IMR-90 (cell line): ENCODE measurements at regions not wholly inside any gene's neighbourhood (a gene's known extent, or its start where the extent isn't known, plus 50 kb on each side); places are given as distances from the start of the nearest gene placed in this dataset.

Source experiments
- ATAC-seq: fragments of 200-7000 bp; cut with Tn5 transposase; 2 replicates; pipeline ENCODE4 v1.9.1; 2020; ENCODE audit warnings: low read depth, mild to moderate bottlenecking, moderate library complexity
- BruUV-seq: library from RNA; stranded (reverse); fragments of 400-500 nt; replicated peaks from 2 replicates; lab custom pipeline; 2021; lab: Mats Ljungman, UMichigan
- CTCF ChIA-PET: fragments of 300-600 bp; formaldehyde crosslinking; extraction: SDS; loops from one replicate; lab custom pipeline; 2021; ENCODE audit warnings: antibody characterized with exemption; lab: Yijun Ruan, JAX
- POLR2A ChIA-PET: fragments of 300-600 bp; sonication (Branson Sonifier 250); formaldehyde crosslinking; loops from one replicate; lab custom pipeline; 2022; ENCODE audit warnings: antibody characterized with exemption; ENCODE audit not compliant: unreplicated experiment; lab: Charles Lee
- DNase-seq: peaks from one replicate; pipeline ENCODE4 v3.0.0; 2013
- H2AFZ ChIP-seq: replicated peaks from 2 replicates; pipeline ENCODE3; 2013; ENCODE audit warnings: low read length, mild to moderate bottlenecking; ENCODE audit not compliant: poor library complexity
- H2AK5ac ChIP-seq: 2 replicates; pipeline ENCODE4 v1.6.1; 2013; ENCODE audit warnings: low read depth, low read length, inconsistent platforms
- H2AK9ac ChIP-seq: replicated peaks from 2 replicates; pipeline ENCODE3; 2013; ENCODE audit warnings: mild to moderate bottlenecking, low read depth, low read length, moderate library complexity; ENCODE audit not compliant: poor library complexity
- H2BK120ac ChIP-seq: 2 replicates; pipeline ENCODE4 v1.6.1; 2013; ENCODE audit warnings: low read depth, low read length, inconsistent platforms
- H2BK15ac ChIP-seq: 3 replicates; pipeline ENCODE4 v1.6.1; 2013; ENCODE audit warnings: low read depth, low read length, inconsistent platforms
- H2BK20ac ChIP-seq: 2 replicates; pipeline ENCODE4 v1.6.1; 2013; ENCODE audit warnings: low read depth, mild to moderate bottlenecking, inconsistent platforms, low read length, moderate library complexity
- H2BK5ac ChIP-seq: 2 replicates; pipeline ENCODE4 v1.6.1; 2013; ENCODE audit warnings: mild to moderate bottlenecking, low read depth, low read length, inconsistent platforms; ENCODE audit not compliant: poor library complexity, severe bottlenecking
- H3K14ac ChIP-seq: replicated peaks from 2 replicates; pipeline ENCODE4 v1.6.1; 2013; ENCODE audit warnings: low read depth, low read length, inconsistent platforms
- H3K18ac ChIP-seq: 2 replicates; pipeline ENCODE4 v1.6.1; 2013; ENCODE audit warnings: low read depth, low read length, control low read depth
- H3K23ac ChIP-seq: 2 replicates; pipeline ENCODE4 v1.6.1; 2013; ENCODE audit warnings: low read depth, low read length, inconsistent platforms
- H3K27ac ChIP-seq: 2 replicates; pipeline ENCODE4 v1.5.1; 2013; ENCODE audit warnings: mild to moderate bottlenecking, control low read depth, low read length; ENCODE audit not compliant: insufficient read depth
- H3K27me3 ChIP-seq: 2 replicates; pipeline ENCODE4 v1.6.1; 2013; ENCODE audit warnings: low read length; ENCODE audit not compliant: control insufficient read depth, insufficient read depth
- H3K36me3 ChIP-seq: 2 replicates; pipeline ENCODE4 v1.6.1; 2013; ENCODE audit warnings: low read length, mixed read lengths; ENCODE audit not compliant: control insufficient read depth, insufficient read depth
- H3K4ac ChIP-seq: 2 replicates; pipeline ENCODE4 v1.6.1; 2013; ENCODE audit warnings: low read depth, low read length, inconsistent platforms
- H3K4me1 ChIP-seq: 2 replicates; pipeline ENCODE4 v1.6.1; 2013; ENCODE audit warnings: low read length, mixed read lengths; ENCODE audit not compliant: control insufficient read depth, insufficient read depth
- H3K4me2 ChIP-seq: 2 replicates; pipeline ENCODE4 v1.6.1; 2013; ENCODE audit warnings: low read depth, mild to moderate bottlenecking, control low read depth, low read length, moderate library complexity
- H3K4me3 ChIP-seq: 2 replicates; pipeline ENCODE4 v1.5.1; 2013; ENCODE audit warnings: low read depth, mild to moderate bottlenecking, control low read depth, low read length, moderate library complexity; ENCODE audit not compliant: insufficient read depth
- H3K56ac ChIP-seq: 2 replicates; pipeline ENCODE4 v1.6.1; 2013; ENCODE audit warnings: low read length, inconsistent platforms; ENCODE audit not compliant: insufficient read depth; ENCODE audit errors: extremely low read depth
- H3K79me1 ChIP-seq, 2 experiments: 2 replicates each; pipeline ENCODE4 v1.6.1; 2013; ENCODE audit warnings: low read length in 2 of 2, inconsistent platforms in 1 of 2, low read depth in 1 of 2
- H3K9ac ChIP-seq: 2 replicates; pipeline ENCODE4 v1.6.1; 2013; ENCODE audit warnings: low read depth, low read length, control low read depth
- H3K9me1 ChIP-seq: 2 replicates; pipeline ENCODE4 v1.6.1; 2013; ENCODE audit warnings: low read length, inconsistent platforms; ENCODE audit not compliant: insufficient read depth
- H3K9me3 ChIP-seq: 2 replicates; pipeline ENCODE4 v1.6.1; 2013; ENCODE audit warnings: low read length; ENCODE audit not compliant: control insufficient read depth, insufficient read depth
- H4K20me1 ChIP-seq: 2 replicates; pipeline ENCODE4 v1.6.1; 2013; ENCODE audit warnings: low read length, inconsistent platforms; ENCODE audit not compliant: insufficient read depth
- H4K5ac ChIP-seq: 2 replicates; pipeline ENCODE4 v1.6.1; 2013; ENCODE audit warnings: mild to moderate bottlenecking, low read depth, low read length, control low read depth
- H4K8ac ChIP-seq, 2 experiments: 2 replicates each; pipeline ENCODE4 v1.6.1; 2013; ENCODE audit warnings: low read depth in 2 of 2, low read length in 2 of 2, control low read depth in 1 of 2, inconsistent platforms in 1 of 2
- H4K91ac ChIP-seq: 2 replicates; pipeline ENCODE4 v1.6.1; 2013; ENCODE audit warnings: low read depth, low read length, inconsistent platforms; ENCODE audit not compliant: insufficient read depth
- BHLHE40 ChIP-seq: fragments of 150-350 bp; IDR thresholded peaks from 2 replicates; pipeline ENCODE4 v1.6.1; 2016; ENCODE audit warnings: mild to moderate bottlenecking, low read depth, low read length
- CEBPB ChIP-seq: IDR thresholded peaks from 2 replicates; pipeline ENCODE4 v1.6.1; 2012; ENCODE audit warnings: low read depth, low read length, improper control_type of control experiment
- CHD1 ChIP-seq: IDR thresholded peaks from 2 replicates; pipeline ENCODE4 v1.6.1; 2012; ENCODE audit warnings: low read depth, low read length, improper control_type of control experiment
- CTCF ChIP-seq: conservative IDR thresholded peaks from 2 replicates; pipeline ENCODE4 v1.5.1; 2012; ENCODE audit warnings: mild to moderate bottlenecking, low read depth, low read length, improper control_type of control experiment
- FOS ChIP-seq: fragments of 150-350 bp; IDR thresholded peaks from 2 replicates; pipeline ENCODE4 v1.6.1; 2016; ENCODE audit warnings: low read depth, low read length
- MAFK ChIP-seq: IDR thresholded peaks from 2 replicates; pipeline ENCODE4 v1.6.1; 2012; ENCODE audit warnings: low read depth, low read length, improper control_type of control experiment
- MAZ ChIP-seq: IDR thresholded peaks from 2 replicates; pipeline ENCODE4 v1.6.1; 2012; ENCODE audit warnings: low read depth, mild to moderate bottlenecking, low read length, improper control_type of control experiment, moderate library complexity, borderline replicate concordance
- MXI1 ChIP-seq: IDR thresholded peaks from 2 replicates; pipeline ENCODE4 v1.6.1; 2012; ENCODE audit warnings: low read depth, mild to moderate bottlenecking, low read length, moderate library complexity, borderline replicate concordance
- NFE2L2 ChIP-seq: fragments of 150-350 bp; IDR thresholded peaks from 2 replicates; pipeline ENCODE4 v1.6.1; 2016; ENCODE audit warnings: low read depth, mild to moderate bottlenecking, low read length
- POLR2A ChIP-seq: IDR thresholded peaks from 2 replicates; pipeline ENCODE4 v1.6.1; 2012; ENCODE audit warnings: mild to moderate bottlenecking, low read depth, low read length
- RAD21 ChIP-seq: IDR thresholded peaks from 2 replicates; pipeline ENCODE4 v1.6.1; 2012; ENCODE audit warnings: low read length, improper control_type of control experiment
- RCOR1 ChIP-seq: IDR thresholded peaks from 2 replicates; pipeline ENCODE4 v1.6.1; 2012; ENCODE audit warnings: mild to moderate bottlenecking, low read length, improper control_type of control experiment; ENCODE audit not compliant: insufficient replicate concordance
- RFX5 ChIP-seq: IDR thresholded peaks from 2 replicates; pipeline ENCODE4 v1.8.0; 2012; ENCODE audit warnings: low read depth, mild to moderate bottlenecking, low read length, moderate library complexity
- SMC3 ChIP-seq: fragments of 150-350 bp; IDR thresholded peaks from 2 replicates; pipeline ENCODE4 v1.6.1; 2016; ENCODE audit warnings: low read depth, mild to moderate bottlenecking, antibody characterized with exemption, low read length, moderate library complexity
- USF2 ChIP-seq: fragments of 150-350 bp; IDR thresholded peaks from 2 replicates; pipeline ENCODE4 v1.6.1; 2017; ENCODE audit warnings: mild to moderate bottlenecking, antibody characterized with exemption, low read length, low read depth
- WGBS, 2 experiments: methylation state at CpG; one replicate each; pipeline versions ENCODE4 v1.1.5 to v1.1.7; 2013; ENCODE audit warnings: missing lambda C conversion rate in 2 of 2; ENCODE audit not compliant: insufficient read length in 1 of 2; ENCODE audit errors: extremely low coverage in 2 of 2; 5-methylcytosine and 5-hydroxymethylcytosine counted together
- dilution Hi-C: fragments of 300-500 bp; cut with HindIII; formaldehyde crosslinking; loops from one replicate; pipeline ENCODE4 v1.14.3; 2018; ENCODE audit warnings: low sequenced_read_pairs; ENCODE audit not compliant: unreplicated experiment
- in situ Hi-C: fragments of 300-500 bp; cut with MboI; formaldehyde crosslinking; loops from 3 replicates; pipeline ENCODE4 v1.14.3; 2019; ENCODE audit warnings: low sequenced_read_pairs, inconsistent platforms, mixed read lengths
- intact Hi-C: fragments of 100-400 bp; cut with micrococcal nuclease; formaldehyde crosslinking; loops from 2 replicates; pipeline ENCODE4 v1.10.0; 2022
- TF ChIP-seq, protein P1 (sequence below): fragments of 150-350 bp; IDR thresholded peaks from 2 replicates; pipeline ENCODE4 v1.6.1; 2016; ENCODE audit warnings: low read depth, mild to moderate bottlenecking, low read length, moderate library complexity, borderline replicate concordance

DNA sequence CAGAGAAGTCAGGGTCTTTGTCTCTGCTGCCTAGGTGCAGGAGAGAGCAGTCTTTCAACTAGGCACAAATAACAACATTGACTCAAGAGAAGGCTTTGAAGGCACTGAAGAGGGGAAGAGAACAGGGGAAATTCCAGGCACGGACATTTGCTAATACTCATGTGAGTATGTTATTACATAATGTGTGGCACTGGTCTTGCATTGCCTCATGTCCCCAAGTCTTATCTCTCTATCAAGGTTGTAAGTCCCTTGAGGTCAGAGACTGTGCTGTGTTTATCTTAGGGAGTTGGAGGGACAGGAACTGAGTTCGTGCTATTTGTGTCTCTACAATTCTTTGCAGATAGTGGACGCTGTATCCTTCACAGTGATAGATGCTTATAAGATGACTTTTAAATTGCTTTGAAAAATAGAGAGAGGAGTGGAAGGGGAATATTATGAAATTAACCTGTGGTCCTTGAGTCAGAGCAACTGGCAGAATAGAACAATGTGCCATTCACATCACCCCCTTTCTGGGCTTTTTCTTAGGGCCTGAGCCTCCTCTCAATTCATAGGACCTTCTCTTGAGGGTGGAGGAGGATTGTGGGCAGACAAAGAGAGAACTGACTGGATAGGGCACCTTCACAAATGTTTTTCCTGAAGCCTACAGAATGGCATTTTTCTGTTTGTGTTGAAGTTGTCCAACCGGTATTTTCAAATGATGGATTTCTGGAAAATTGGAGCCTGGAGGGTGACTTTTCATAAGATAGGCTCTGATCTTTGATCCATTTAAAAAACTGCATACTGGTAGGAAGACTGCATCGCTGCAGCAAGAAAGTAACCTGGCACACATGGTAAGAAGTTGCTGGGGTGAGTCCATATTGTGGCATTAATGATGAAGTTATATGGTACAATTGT, 96.6 kb upstream of the CXCR4 start:
- H3K27ac ChIP-seq, result no peak overlapping the region
- no peak overlapping the region for H3K4me3 ChIP-seq

More for the DNA sequence above, 96.6 kb upstream of the CXCR4 start:
- no peak overlapping the region for H3K4ac ChIP-seq
- ChIA-PET POLR2A (no interaction called here), CTCF (no interaction called here)
- no peak overlapping the region for H2BK20ac ChIP-seq
- no TSS peak for BruUV-seq
- no peak overlapping the region for H3K56ac ChIP-seq
- no peak overlapping the region for H2BK5ac ChIP-seq
- H3K79me1 ChIP-seq, result no peaks in the 10 kb centered on the region
- no peaks in the 10 kb centered on the region for H3K36me3 ChIP-seq
- H3K4me2 ChIP-seq, result no peak overlapping the region
- H2AK9ac ChIP-seq, result no peak overlapping the region
- H2AK5ac ChIP-seq, result no peak overlapping the region
- H4K91ac ChIP-seq, result no peak overlapping the region
- no peak overlapping the region for H3K23ac ChIP-seq
- no peak overlapping the region for H4K5ac ChIP-seq
- in situ Hi-C loops, result no loop called here
- ATAC-seq (no peak), DNase-seq (no peak)
- no peaks in the 10 kb centered on the region for H3K9me1 ChIP-seq
- no peak overlapping the region for H2AFZ ChIP-seq
- no peaks in the 10 kb centered on the region for H4K20me1 ChIP-seq
- H2BK120ac ChIP-seq, result no peak overlapping the region
- no CpG with 5 or more reads among the region's 5 CpGs for WGBS, 2 experiments
- no peak overlapping the region for H4K8ac ChIP-seq
- no peak overlapping the region for H3K14ac ChIP-seq
- intact Hi-C loops, result no loop called here
- no peak overlapping the region for H3K18ac ChIP-seq
- TF ChIP-seq FOS, result no peak
- TF ChIP-seq MXI1, result no peak
- no peak for TF ChIP-seq SMC3
- TF ChIP-seq RCOR1, result no peak
- no peak for TF ChIP-seq RAD21
- no peak for TF ChIP-seq MAFK
- no peak for TF ChIP-seq CTCF
- no peak for TF ChIP-seq USF2
- no peak for TF ChIP-seq CEBPB
- no peak for TF ChIP-seq MAZ
- no peak for TF ChIP-seq BHLHE40
- no peak for TF ChIP-seq RFX5
- no peak for TF ChIP-seq CHD1
- TF ChIP-seq, protein P1, sequence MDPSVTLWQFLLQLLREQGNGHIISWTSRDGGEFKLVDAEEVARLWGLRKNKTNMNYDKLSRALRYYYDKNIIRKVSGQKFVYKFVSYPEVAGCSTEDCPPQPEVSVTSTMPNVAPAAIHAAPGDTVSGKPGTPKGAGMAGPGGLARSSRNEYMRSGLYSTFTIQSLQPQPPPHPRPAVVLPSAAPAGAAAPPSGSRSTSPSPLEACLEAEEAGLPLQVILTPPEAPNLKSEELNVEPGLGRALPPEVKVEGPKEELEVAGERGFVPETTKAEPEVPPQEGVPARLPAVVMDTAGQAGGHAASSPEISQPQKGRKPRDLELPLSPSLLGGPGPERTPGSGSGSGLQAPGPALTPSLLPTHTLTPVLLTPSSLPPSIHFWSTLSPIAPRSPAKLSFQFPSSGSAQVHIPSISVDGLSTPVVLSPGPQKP, result no peak
- no peak for TF ChIP-seq POLR2A
- TF ChIP-seq NFE2L2, result no peak
- H3K4me1 ChIP-seq, result no peaks in the 10 kb centered on the region
- dilution Hi-C loops, result no loop called here
- no peak overlapping the region for H3K9ac ChIP-seq
- H2BK15ac ChIP-seq, result no peak overlapping the region
- H3K27me3 ChIP-seq, result no peaks in the 10 kb centered on the region
- no peaks in the 10 kb centered on the region for H3K9me3 ChIP-seq
